Right ventricle myocardium superior (tissue), 1 donor: ENCODE measurements at regions not wholly inside any gene's neighbourhood (a gene's known extent, or its start where the extent isn't known, plus 50 kb on each side); places are given as distances from the start of the nearest gene placed in this dataset.

ENCODE experiments used
- ATAC-seq: fragments of 200-7000 bp; cut with Tn5 transposase; one replicate; pipeline ENCODE4 v1.9.1; 2020; ENCODE audit warnings: mild to moderate bottlenecking; ENCODE audit not compliant: poor library complexity
- DNase-seq: peaks from one replicate; pipeline ENCODE4 v3.0.0-alpha.2; 2020
- intact Hi-C: fragments of 100-400 bp; cut with DNase I; formaldehyde crosslinking; loops from one replicate; pipeline ENCODE4 v1.11.2; 2022
- donor health status: DM: no; HTN: yes; CAD: no; lungs with severe emphysema.

DNA sequence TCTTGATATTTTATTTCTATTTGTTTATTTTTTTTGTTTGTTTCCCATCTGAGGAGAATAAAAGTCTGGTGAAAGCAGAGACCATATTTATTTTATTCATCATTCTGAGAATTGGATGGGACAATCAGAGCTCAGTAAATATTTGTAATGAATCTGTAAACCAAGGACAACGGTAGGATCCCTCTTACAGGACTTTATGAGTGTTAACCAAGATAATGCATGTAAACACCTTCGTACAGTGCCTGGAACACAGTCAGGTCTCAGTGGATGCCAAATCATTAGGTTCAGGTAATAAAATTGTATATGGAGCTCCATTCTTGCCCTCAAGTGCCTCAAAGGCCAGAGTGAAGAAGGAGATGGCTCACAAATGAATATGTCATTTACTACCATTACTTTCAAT, 288.7 kb downstream of the PAX1 start:
- intact Hi-C loops = no loop called here
- no peak for ATAC-seq
- DNase-seq = no peak

GRCh38 chr20:21982559-21982958, 277.1 kb downstream of the PAX1 start:
- no peak for ATAC-seq
- no peak for DNase-seq
- intact Hi-C loops = no loop called here

DNA sequence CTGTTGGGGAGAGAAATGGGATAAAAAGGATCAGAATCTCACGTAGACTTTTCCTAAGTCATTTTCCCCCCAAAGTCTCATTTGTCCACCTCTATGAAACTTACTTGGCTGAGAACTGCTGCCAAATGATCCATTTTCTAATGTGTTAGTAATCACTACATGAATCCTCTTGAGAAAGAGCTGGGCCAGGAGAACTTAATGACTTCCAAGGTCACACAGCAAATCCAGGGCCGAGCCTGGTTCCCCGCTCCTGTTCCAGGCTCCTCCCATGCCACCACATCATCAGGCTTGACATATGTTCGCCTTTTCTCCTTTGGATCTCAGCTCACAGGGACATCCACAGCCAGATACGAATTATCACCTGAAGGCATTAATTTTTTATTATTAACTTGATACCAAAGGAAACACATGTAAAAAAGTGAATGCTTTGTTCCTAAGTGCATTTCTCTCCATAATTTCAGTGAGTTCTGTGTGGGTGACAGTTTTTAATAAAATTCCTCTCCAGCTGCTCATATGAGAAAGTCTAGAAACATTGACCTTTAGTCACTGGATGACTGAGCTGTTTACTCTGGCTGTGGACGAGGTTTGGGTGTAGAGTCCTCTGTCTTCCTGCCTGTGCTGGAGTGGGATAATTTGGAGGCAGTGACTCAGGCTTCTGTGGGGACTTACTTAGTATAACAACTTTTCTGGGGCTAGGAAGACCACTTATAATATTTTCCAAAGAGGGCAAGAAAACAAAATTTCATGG, 276.3 kb downstream of the PAX1 start:
- peak; percentile 36 for DNase-seq
- intact Hi-C loops = no loop called here
- peak; percentile 56 for ATAC-seq

DNA sequence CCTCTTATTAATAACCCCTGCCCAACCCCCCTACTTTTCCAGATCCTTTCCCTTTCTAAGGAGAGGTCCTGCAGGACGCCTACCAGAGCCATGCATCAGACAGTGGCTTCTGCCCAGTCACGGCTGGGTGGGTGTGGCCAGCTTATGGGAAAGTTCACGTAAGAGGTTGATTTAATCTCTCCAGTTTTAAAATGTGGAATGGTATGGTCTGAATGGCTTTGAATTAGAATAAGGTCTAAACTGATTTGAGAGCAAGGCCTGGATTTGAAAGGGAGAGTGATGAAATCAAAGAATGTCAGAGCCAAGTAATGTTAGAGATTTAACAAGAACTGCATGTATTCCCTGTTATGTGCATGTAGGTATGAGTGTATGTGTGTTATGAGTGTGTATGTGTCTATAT, 275.7 kb downstream of the PAX1 start:
- intact Hi-C loops = no loop called here
- peak; percentile 28 for DNase-seq
- no peak for ATAC-seq

- DNase-seq (no peak), ATAC-seq (no peak)
- intact Hi-C loops = no loop called here
Measured at GRCh38 chr20:21971436-21971835, 266.0 kb downstream of the PAX1 start.

GRCh38 chr20:21968486-21968885, 263.0 kb downstream of the PAX1 start:
- DNase-seq (no peak), ATAC-seq (no peak)
- intact Hi-C loops = no loop called here

GRCh38 chr20:21967481-21967880, 262.0 kb downstream of the PAX1 start:
- ATAC-seq (no peak), DNase-seq (no peak)
- intact Hi-C loops = no loop called here

- DNase-seq (no peak), ATAC-seq (no peak)
- intact Hi-C loops = no loop called here
Measured at GRCh38 chr20:21956591-21956990, 251.1 kb downstream of the PAX1 start.

DNA sequence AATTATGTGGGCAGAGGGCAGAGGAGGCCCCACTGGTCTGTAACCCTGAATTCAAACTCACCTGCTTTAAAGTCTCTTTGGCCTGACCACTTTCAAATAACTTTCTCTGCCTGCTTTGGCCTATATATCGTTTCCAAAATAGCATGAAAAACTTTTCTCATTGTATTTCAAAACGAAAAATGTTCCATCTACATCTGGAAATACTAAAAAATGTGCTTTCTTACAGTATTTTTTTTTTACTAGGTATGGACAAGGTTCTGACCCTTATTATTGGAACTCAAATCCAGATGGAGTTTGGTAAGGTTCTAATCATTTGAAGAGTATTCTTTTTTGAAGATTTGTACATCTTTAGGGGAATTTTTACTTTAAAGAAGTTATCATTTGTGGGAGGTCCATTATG, 241.9 kb downstream of the PAX1 start:
- ATAC-seq (no peak), DNase-seq (no peak)
- intact Hi-C loops = no loop called here

GRCh38 chr20:21944227-21944626, 238.8 kb downstream of the PAX1 start:
- intact Hi-C loops = no loop called here
- ATAC-seq (no peak), DNase-seq (no peak)

DNA sequence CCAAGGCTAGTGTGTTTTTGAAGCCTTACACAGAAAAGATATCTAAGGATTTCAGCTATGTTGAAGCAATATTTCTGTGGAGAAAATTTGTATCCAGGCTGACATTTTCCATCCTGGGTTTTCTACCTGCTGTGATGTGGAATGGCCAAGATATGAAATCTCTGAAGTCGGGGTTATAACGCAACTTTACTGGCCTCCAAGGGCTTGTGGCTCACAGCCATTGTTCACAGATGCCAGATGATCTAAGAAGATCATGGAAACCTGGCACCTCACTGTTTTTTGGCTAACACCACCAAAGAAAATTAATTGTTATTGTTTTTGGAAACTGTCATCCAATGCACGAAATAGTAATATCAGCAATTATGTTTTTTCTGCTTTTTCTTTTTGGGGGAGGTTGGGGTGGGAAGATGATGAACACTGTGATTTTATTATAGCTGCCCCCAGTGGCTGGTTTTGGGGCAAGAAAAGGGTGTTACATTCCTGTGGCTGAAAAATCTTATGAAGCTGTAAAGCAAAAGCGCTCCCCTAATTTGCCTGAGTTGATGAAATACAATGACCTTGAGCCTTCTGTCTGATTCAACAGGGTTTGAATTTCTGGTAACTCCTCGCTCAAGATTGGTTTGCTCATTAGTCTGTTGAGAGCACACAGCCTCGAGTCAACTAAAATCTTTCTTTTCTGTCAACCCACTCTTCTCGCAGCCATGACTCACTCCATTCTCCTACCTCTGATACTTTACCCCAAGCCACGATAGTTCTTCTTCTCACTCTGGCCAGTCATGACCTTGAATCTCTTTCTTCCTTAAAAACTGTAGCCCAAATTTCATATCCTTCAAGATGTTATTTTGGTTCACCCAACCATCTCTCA, 236.7 kb downstream of the PAX1 start:
- DNase-seq = no peak
- intact Hi-C loops = no loop called here
- ATAC-seq = no peak

GRCh38 chr20:21936720-21937380, 231.4 kb downstream of the PAX1 start:
- ATAC-seq (no peak), DNase-seq (no peak)
- intact Hi-C loops = no loop called here

DNA sequence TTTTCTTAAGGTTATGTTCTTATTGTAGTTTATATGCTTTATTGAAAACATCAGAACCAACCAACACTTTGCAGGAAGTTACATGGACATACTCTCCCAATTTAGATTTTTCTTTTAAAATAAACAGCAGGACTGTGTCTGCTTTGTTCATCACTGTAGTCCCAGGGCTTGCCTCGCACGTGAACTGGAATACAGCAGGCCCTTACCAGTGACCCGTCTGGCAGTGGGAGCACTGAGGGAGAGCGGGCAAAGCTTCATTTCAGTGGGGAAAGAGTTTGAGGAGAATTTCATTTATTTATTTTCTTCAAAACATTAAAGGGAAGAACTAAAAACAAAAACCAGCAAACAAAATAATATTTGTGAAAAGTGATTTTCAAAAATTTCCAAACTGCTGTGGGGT, 230.8 kb downstream of the PAX1 start:
- DNase-seq = no peak
- no peak for ATAC-seq
- intact Hi-C loops = no loop called here

GRCh38 chr20:21933526-21933925, 228.1 kb downstream of the PAX1 start:
- intact Hi-C loops = no loop called here
- no peak for ATAC-seq
- no peak for DNase-seq

DNA sequence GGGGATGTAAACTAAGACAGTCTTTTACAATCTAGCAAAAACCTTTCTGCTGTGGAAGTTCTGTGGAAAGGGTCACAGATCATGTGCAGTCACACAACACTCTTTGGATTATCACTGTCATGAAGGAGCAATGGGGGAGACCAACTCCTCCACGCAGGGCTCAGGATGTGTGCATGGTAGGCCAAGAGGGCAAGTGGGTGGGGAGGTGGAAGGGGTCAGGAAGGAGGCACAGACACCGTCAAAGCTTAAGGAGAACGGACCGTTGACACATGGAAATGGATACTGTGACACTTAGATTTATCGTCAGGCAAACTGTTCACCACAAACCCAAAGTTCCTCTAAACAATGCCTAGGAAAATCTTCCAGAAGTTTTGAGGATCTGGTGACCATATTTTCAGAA, 215.8 kb downstream of the PAX1 start:
- DNase-seq = no peak
- intact Hi-C loops = no loop called here

DNA sequence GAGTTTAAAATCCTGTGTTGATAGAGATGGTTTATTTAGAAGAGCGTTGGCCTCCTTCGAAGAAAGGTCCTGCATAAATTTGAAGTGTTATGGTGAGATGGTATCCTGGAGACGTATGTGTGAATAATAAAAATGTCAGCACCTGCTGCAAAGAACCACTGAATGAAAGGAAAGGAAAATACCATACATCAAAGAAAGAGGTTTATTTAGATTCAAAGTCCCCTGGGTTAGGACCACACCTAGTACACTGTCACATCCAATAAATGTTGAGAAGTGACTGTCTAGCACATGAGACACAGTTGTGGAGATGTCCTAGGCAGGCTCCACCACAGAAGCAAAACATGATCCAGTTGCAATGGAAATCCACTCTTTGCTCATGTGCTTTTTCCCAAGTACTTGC, 214.7 kb downstream of the PAX1 start:
- intact Hi-C loops = no loop called here
- ATAC-seq = no peak
- DNase-seq = no peak

More for the DNA sequence above, 215.8 kb downstream of the PAX1 start:
- ATAC-seq = no peak

GRCh38 chr20:21918398-21918797, 212.9 kb downstream of the PAX1 start:
- intact Hi-C loops = no loop called here
- ATAC-seq (no peak), DNase-seq (no peak)

GRCh38 chr20:21902391-21902790, 196.9 kb downstream of the PAX1 start:
- DNase-seq = no peak
- intact Hi-C loops = no loop called here
- no peak for ATAC-seq

DNA sequence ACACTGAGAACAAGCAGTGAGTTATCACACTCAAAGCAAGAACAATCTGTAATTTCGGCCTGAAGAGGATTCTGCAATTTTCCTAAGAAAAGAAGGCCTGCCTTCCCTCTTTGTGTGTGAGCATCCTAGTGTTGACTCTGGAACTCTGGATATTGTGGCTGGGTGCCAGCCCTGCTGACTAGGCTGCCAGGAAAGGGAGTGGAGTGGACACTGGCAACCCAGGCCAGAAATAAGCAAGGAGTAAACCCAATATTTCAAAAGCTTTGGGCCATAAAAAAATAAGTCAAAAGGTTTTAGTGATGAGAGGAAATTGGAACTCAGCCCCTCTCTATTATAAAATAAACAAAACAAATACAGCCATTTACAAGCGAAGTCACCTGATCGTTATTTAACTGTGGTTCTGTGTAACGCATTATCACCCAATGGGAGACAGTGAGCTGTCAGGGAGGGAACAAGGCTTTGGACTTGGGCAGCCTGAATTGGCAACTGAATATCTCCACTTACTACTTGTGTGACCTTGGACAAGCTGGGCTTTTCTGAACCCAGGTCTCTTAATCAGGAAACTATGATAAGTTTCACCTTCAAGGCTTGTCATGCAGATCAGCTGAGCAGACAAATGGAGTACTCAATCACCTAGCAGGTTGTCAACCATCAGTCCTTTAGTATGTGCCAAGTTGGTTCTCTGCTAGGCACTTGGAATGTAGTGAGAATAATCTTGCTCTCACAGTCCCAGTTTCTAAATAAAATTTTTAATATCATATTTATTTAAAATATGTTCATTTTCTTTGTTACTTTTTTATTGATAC, 196.2 kb downstream of the PAX1 start:
- intact Hi-C loops = no loop called here
- ATAC-seq (peak; percentile 75), DNase-seq (peak; percentile 75)
